ENCODE measurements at regions not wholly inside any gene's neighbourhood (a gene's known extent, or its start where the extent isn't known, plus 50 kb on each side); places are given as distances from the start of the nearest gene placed in this dataset.
"Not testable (repeated sequence)": the region's sequence is repeated elsewhere in the genome, so short reads cannot be mapped to it uniquely, and the experiment has no call there.

DNA sequence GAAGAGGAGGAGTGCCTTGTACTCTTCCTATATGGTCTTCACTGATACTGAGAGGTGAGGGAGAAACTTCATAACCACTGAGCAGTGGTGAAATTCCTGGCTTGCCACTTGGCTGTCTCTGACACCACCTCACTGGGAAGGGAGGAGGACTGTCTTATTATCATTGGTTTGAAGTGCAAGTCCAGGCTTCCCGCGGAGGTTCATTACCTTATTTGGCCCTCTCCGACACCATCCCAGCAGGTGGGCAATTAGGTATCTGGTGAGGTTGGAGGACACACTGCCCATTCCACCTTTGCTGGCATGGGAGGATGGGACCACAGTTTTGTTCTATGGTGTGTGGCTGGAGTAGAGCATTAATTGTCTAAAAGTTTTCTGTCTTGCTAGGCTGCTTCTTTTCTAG, 206.1 kb downstream of the LHFPL1 start:
- no peak for DNase-seq (ENCODE audit: low spot score)
- no peak overlapping the region for H3K4me3 ChIP-seq
- no peaks in the 10 kb centered on the region for H3K9me3 ChIP-seq (ENCODE audit: low read depth)
- no peaks in the 10 kb centered on the region for H4K20me1 ChIP-seq (ENCODE audit: insufficient read depth, poor library complexity, severe bottlenecking)
- H3K79me2 ChIP-seq, result no peaks in the 10 kb centered on the region
- H3K27ac ChIP-seq, result no peak overlapping the region
- H3K4me2 ChIP-seq, result no peak overlapping the region
- TF ChIP-seq EZH2phosphoT487 (IDR thresholded peaks at IDR 0.05; ENCODE audit: low read depth, severe bottlenecking, unreplicated experiment) (no peak), EZH2 (IDR thresholded peaks at IDR 0.05; ENCODE audit: borderline replicate concordance) (no peak), CTCF (IDR thresholded peaks at IDR 0.05; ENCODE audit: poor library complexity) (no peak)
- no peaks in the 10 kb centered on the region for H3K27me3 ChIP-seq
- no peaks in the 10 kb centered on the region for H3K9me2 ChIP-seq (replicated peaks; ENCODE audit: insufficient read depth)
- 90% methylated on average over 3 of the region's 3 CpGs for WGBS (ENCODE audit: low lambda C conversion rate, missing lambda C conversion rate)
- no peaks in the 10 kb centered on the region for H3K4me1 ChIP-seq (ENCODE audit: insufficient read depth)
- H3K36me3 ChIP-seq (replicated peaks; ENCODE audit: insufficient read depth, low read depth), result no peaks in the 10 kb centered on the region
- H2AFZ ChIP-seq, result no peak overlapping the region

- no peaks in the 10 kb centered on the region for H3K9me3 ChIP-seq (ENCODE audit: low read depth)
- H3K4me3 ChIP-seq, result no peak overlapping the region
- 92% methylated on average over 2 of the region's 2 CpGs for WGBS (ENCODE audit: low lambda C conversion rate, missing lambda C conversion rate)
- H4K20me1 ChIP-seq (ENCODE audit: insufficient read depth, poor library complexity, severe bottlenecking), result no peaks in the 10 kb centered on the region
- no peaks in the 10 kb centered on the region for H3K27me3 ChIP-seq
- H3K9me2 ChIP-seq (replicated peaks; ENCODE audit: insufficient read depth), result no peaks in the 10 kb centered on the region
- no peak for TF ChIP-seq EZH2 (IDR thresholded peaks at IDR 0.05; ENCODE audit: borderline replicate concordance)
- TF ChIP-seq EZH2phosphoT487 (IDR thresholded peaks at IDR 0.05; ENCODE audit: low read depth, severe bottlenecking, unreplicated experiment), result no peak
- no peak for TF ChIP-seq CTCF (IDR thresholded peaks at IDR 0.05; ENCODE audit: poor library complexity)
- H3K36me3 ChIP-seq (replicated peaks; ENCODE audit: insufficient read depth, low read depth), result no peaks in the 10 kb centered on the region
- DNase-seq (ENCODE audit: low spot score), result no peak
- no peaks in the 10 kb centered on the region for H3K4me1 ChIP-seq (ENCODE audit: insufficient read depth)
- H3K27ac ChIP-seq, result no peak overlapping the region
- no peaks in the 10 kb centered on the region for H3K79me2 ChIP-seq
- no peak overlapping the region for H2AFZ ChIP-seq
- H3K4me2 ChIP-seq, result no peak overlapping the region
These were observed 209.2 kb downstream of the LHFPL1 start for GRCh38 chrX:112470551-112470950.

- H3K4me3 ChIP-seq; H3K27ac ChIP-seq; H3K36me3 ChIP-seq (replicated peaks; ENCODE audit: insufficient read depth, low read depth); H4K20me1 ChIP-seq (ENCODE audit: insufficient read depth, poor library complexity, severe bottlenecking); H3K9me2 ChIP-seq (replicated peaks; ENCODE audit: insufficient read depth); H3K9me3 ChIP-seq (ENCODE audit: low read depth); DNase-seq (ENCODE audit: low spot score); H3K27me3 ChIP-seq; H2AFZ ChIP-seq; H3K4me1 ChIP-seq (ENCODE audit: insufficient read depth); H3K79me2 ChIP-seq; H3K4me2 ChIP-seq: not testable (repeated sequence)
- WGBS (ENCODE audit: low lambda C conversion rate, missing lambda C conversion rate), result 78% methylated on average over 8 of the region's 8 CpGs
These were observed 217.7 kb downstream of the LHFPL1 start for GRCh38 chrX:112461949-112462450.

DNA sequence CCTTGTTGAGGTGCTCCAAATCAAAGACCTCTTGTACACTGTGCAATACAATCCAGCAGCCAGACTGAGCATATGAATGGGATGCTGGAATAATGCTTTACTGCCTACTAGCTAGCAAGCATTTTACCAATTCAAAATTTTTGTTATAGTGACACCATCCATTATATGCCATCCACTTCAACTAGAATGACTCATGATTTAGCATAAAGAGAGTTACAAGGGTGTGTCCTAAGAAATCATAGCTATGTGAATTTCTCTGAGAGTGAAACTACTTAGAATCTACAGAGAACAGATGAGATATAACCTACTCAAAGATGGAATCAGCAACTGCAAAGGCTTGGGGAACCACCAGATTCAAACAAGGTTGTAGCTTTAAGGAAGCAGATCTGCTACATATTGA, 221.9 kb downstream of the LHFPL1 start:
- no peak overlapping the region for H3K4me2 ChIP-seq
- no peaks in the 10 kb centered on the region for H3K4me1 ChIP-seq (ENCODE audit: insufficient read depth)
- no peaks in the 10 kb centered on the region for H3K9me2 ChIP-seq (replicated peaks; ENCODE audit: insufficient read depth)
- H3K9me3 ChIP-seq (ENCODE audit: low read depth), result no peaks in the 10 kb centered on the region
- H3K79me2 ChIP-seq, result no peaks in the 10 kb centered on the region
- no peak for TF ChIP-seq CTCF (IDR thresholded peaks at IDR 0.05; ENCODE audit: poor library complexity)
- no peak for TF ChIP-seq EZH2phosphoT487 (IDR thresholded peaks at IDR 0.05; ENCODE audit: low read depth, severe bottlenecking, unreplicated experiment)
- TF ChIP-seq EZH2 (IDR thresholded peaks at IDR 0.05; ENCODE audit: borderline replicate concordance), result no peak
- H3K36me3 ChIP-seq (replicated peaks; ENCODE audit: insufficient read depth, low read depth), result no peaks in the 10 kb centered on the region
- no peak overlapping the region for H3K27ac ChIP-seq
- peaks cover 5% of the 10 kb centered on the region for H3K27me3 ChIP-seq
- no peak overlapping the region for H2AFZ ChIP-seq
- H3K4me3 ChIP-seq, result no peak overlapping the region
- no peak for DNase-seq (ENCODE audit: low spot score)
- no peaks in the 10 kb centered on the region for H4K20me1 ChIP-seq (ENCODE audit: insufficient read depth, poor library complexity, severe bottlenecking)

Measured in hepatocyte (in vitro differentiated cells).